ENCODE measurements at regions not wholly inside any gene's neighbourhood (a gene's known extent, or its start where the extent isn't known, plus 50 kb on each side); places are given as distances from the start of the nearest gene placed in this dataset.
"Not testable (repeated sequence)": the region's sequence is repeated elsewhere in the genome, so short reads cannot be mapped to it uniquely, and the experiment has no call there.

- no peaks in the 10 kb centered on the region for H3K36me3 ChIP-seq (ENCODE audit: control insufficient read depth in 5 of 5, insufficient read depth in 5 of 5, low read length in 5 of 5)
- H3K27ac ChIP-seq (ENCODE audit: low read depth, low read length) = no peak overlapping the region
- no peaks in the 10 kb centered on the region for H3K27me3 ChIP-seq (ENCODE audit: control insufficient read depth in 5 of 5, insufficient read depth in 4 of 5, low read length in 5 of 5)
- no peaks in the 10 kb centered on the region for H3K4me1 ChIP-seq (ENCODE audit: control insufficient read depth in 5 of 5, insufficient read depth in 5 of 5, low read length in 5 of 5)
- H3K9me3 ChIP-seq (ENCODE audit: control insufficient read depth in 5 of 5, low read length in 5 of 5) = no peaks in the 10 kb centered on the region
- no peak overlapping the region for H3K4me3 ChIP-seq (ENCODE audit: low read depth in 1 of 5, low read length in 5 of 5)
- H3K9ac ChIP-seq (ENCODE audit: low read length in 5 of 5) = no peak overlapping the region
These were observed 112.5 kb upstream of the HIVEP1 start for GRCh38 chr6:11899645-11900044.

- Histone ChIP-seq H3K4me3 (ENCODE audit: low read depth in 1 of 5, low read length in 5 of 5) (no peak overlapping the region), H3K9me3 (ENCODE audit: control insufficient read depth in 5 of 5, low read length in 5 of 5) (peaks cover 0 to 7% (median 0%) of the 10 kb centered on the region in 5 donors), H3K9ac (ENCODE audit: low read length in 5 of 5) (no peak overlapping the region), H3K4me1 (ENCODE audit: control insufficient read depth in 5 of 5, insufficient read depth in 5 of 5, low read length in 5 of 5) (no peaks in the 10 kb centered on the region), H3K27me3 (ENCODE audit: control insufficient read depth in 5 of 5, insufficient read depth in 4 of 5, low read length in 5 of 5) (no peaks in the 10 kb centered on the region), H3K36me3 (ENCODE audit: control insufficient read depth in 5 of 5, insufficient read depth in 5 of 5, low read length in 5 of 5) (no peaks in the 10 kb centered on the region), H3K27ac (ENCODE audit: low read depth, low read length) (no peak overlapping the region)
These were observed 115.6 kb upstream of the ADTRP start for GRCh38 chr6:11894212-11894611.

GRCh38 chr6:11891547-11891946, 112.9 kb upstream of the ADTRP start:
- no peak overlapping the region for H3K4me3 ChIP-seq (ENCODE audit: low read depth in 1 of 5, low read length in 5 of 5)
- H3K27ac ChIP-seq (ENCODE audit: low read depth, low read length) = no peak overlapping the region
- no peaks in the 10 kb centered on the region for H3K36me3 ChIP-seq (ENCODE audit: control insufficient read depth in 5 of 5, insufficient read depth in 5 of 5, low read length in 5 of 5)
- no peak overlapping the region for H3K9ac ChIP-seq (ENCODE audit: low read length in 5 of 5)
- H3K9me3 ChIP-seq (ENCODE audit: control insufficient read depth in 5 of 5, low read length in 5 of 5) = peaks cover 0 to 7% (median 0%) of the 10 kb centered on the region in 5 donors
- no peaks in the 10 kb centered on the region for H3K27me3 ChIP-seq (ENCODE audit: control insufficient read depth in 5 of 5, insufficient read depth in 4 of 5, low read length in 5 of 5)
- H3K4me1 ChIP-seq (ENCODE audit: control insufficient read depth in 5 of 5, insufficient read depth in 5 of 5, low read length in 5 of 5) = no peaks in the 10 kb centered on the region

- H3K27me3 ChIP-seq (ENCODE audit: control insufficient read depth in 5 of 5, insufficient read depth in 4 of 5, low read length in 5 of 5) = no peaks in the 10 kb centered on the region
- H3K9me3 ChIP-seq (ENCODE audit: control insufficient read depth in 5 of 5, low read length in 5 of 5) = peaks cover 0 to 7% (median 0%) of the 10 kb centered on the region in 5 donors
- no peak overlapping the region for H3K4me3 ChIP-seq (ENCODE audit: low read depth in 1 of 5, low read length in 5 of 5)
- H3K27ac ChIP-seq (ENCODE audit: low read depth, low read length) = no peak overlapping the region
- H3K4me1 ChIP-seq (ENCODE audit: control insufficient read depth in 5 of 5, insufficient read depth in 5 of 5, low read length in 5 of 5) = no peaks in the 10 kb centered on the region
- no peak overlapping the region for H3K9ac ChIP-seq (ENCODE audit: low read length in 5 of 5)
- no peaks in the 10 kb centered on the region for H3K36me3 ChIP-seq (ENCODE audit: control insufficient read depth in 5 of 5, insufficient read depth in 5 of 5, low read length in 5 of 5)
These were observed 112.2 kb upstream of the ADTRP start for GRCh38 chr6:11890849-11891248.

- H3K9ac ChIP-seq (ENCODE audit: low read length in 5 of 5) = no peak overlapping the region
- no peaks in the 10 kb centered on the region for H3K27me3 ChIP-seq (ENCODE audit: control insufficient read depth in 5 of 5, insufficient read depth in 4 of 5, low read length in 5 of 5)
- H3K4me3 ChIP-seq (ENCODE audit: low read depth in 1 of 5, low read length in 5 of 5) = no peak overlapping the region
- H3K27ac ChIP-seq (ENCODE audit: low read depth, low read length) = no peak overlapping the region
- H3K9me3 ChIP-seq (ENCODE audit: control insufficient read depth in 5 of 5, low read length in 5 of 5) = peaks cover 0 to 7% (median 0%) of the 10 kb centered on the region in 5 donors
- no peaks in the 10 kb centered on the region for H3K4me1 ChIP-seq (ENCODE audit: control insufficient read depth in 5 of 5, insufficient read depth in 5 of 5, low read length in 5 of 5)
- no peaks in the 10 kb centered on the region for H3K36me3 ChIP-seq (ENCODE audit: control insufficient read depth in 5 of 5, insufficient read depth in 5 of 5, low read length in 5 of 5)
These were observed 111.6 kb upstream of the ADTRP start for GRCh38 chr6:11890209-11890608.

GRCh38 chr6:11889572-11889971, 111.0 kb upstream of the ADTRP start:
- no peak overlapping the region for H3K9ac ChIP-seq (ENCODE audit: low read length in 5 of 5)
- H3K27ac ChIP-seq (ENCODE audit: low read depth, low read length) = no peak overlapping the region
- H3K36me3 ChIP-seq (ENCODE audit: control insufficient read depth in 5 of 5, insufficient read depth in 5 of 5, low read length in 5 of 5) = no peaks in the 10 kb centered on the region
- no peaks in the 10 kb centered on the region for H3K4me1 ChIP-seq (ENCODE audit: control insufficient read depth in 5 of 5, insufficient read depth in 5 of 5, low read length in 5 of 5)
- H3K4me3 ChIP-seq (ENCODE audit: low read depth in 1 of 5, low read length in 5 of 5) = no peak overlapping the region
- peaks cover 0 to 7% (median 0%) of the 10 kb centered on the region in 5 donors for H3K9me3 ChIP-seq (ENCODE audit: control insufficient read depth in 5 of 5, low read length in 5 of 5)
- no peaks in the 10 kb centered on the region for H3K27me3 ChIP-seq (ENCODE audit: control insufficient read depth in 5 of 5, insufficient read depth in 4 of 5, low read length in 5 of 5)

GRCh38 chr6:11888727-11889126, 110.1 kb upstream of the ADTRP start:
- Histone ChIP-seq H3K4me1 (ENCODE audit: control insufficient read depth in 5 of 5, insufficient read depth in 5 of 5, low read length in 5 of 5) (no peaks in the 10 kb centered on the region), H3K27ac (ENCODE audit: low read depth, low read length) (no peak overlapping the region), H3K27me3 (ENCODE audit: control insufficient read depth in 5 of 5, insufficient read depth in 4 of 5, low read length in 5 of 5) (no peaks in the 10 kb centered on the region), H3K9me3 (ENCODE audit: control insufficient read depth in 5 of 5, low read length in 5 of 5) (peaks cover 0 to 7% (median 0%) of the 10 kb centered on the region in 5 donors), H3K4me3 (ENCODE audit: low read depth in 1 of 5, low read length in 5 of 5) (no peak overlapping the region), H3K36me3 (ENCODE audit: control insufficient read depth in 5 of 5, insufficient read depth in 5 of 5, low read length in 5 of 5) (no peaks in the 10 kb centered on the region), H3K9ac (ENCODE audit: low read length in 5 of 5) (no peak overlapping the region)

GRCh38 chr6:11885159-11885558, 106.6 kb upstream of the ADTRP start:
- H3K9ac ChIP-seq (ENCODE audit: low read length in 5 of 5) = no peak overlapping the region
- H3K27ac ChIP-seq (ENCODE audit: low read depth, low read length) = no peak overlapping the region
- no peaks in the 10 kb centered on the region for H3K27me3 ChIP-seq (ENCODE audit: control insufficient read depth in 5 of 5, insufficient read depth in 4 of 5, low read length in 5 of 5)
- H3K36me3 ChIP-seq (ENCODE audit: control insufficient read depth in 5 of 5, insufficient read depth in 5 of 5, low read length in 5 of 5) = no peaks in the 10 kb centered on the region
- H3K4me3 ChIP-seq (ENCODE audit: low read depth in 1 of 5, low read length in 5 of 5) = no peak overlapping the region
- H3K4me1 ChIP-seq (ENCODE audit: control insufficient read depth in 5 of 5, insufficient read depth in 5 of 5, low read length in 5 of 5) = no peaks in the 10 kb centered on the region
- no peaks in the 10 kb centered on the region for H3K9me3 ChIP-seq (ENCODE audit: control insufficient read depth in 5 of 5, low read length in 5 of 5)

GRCh38 chr6:11883471-11883870, 104.9 kb upstream of the ADTRP start:
- not testable (repeated sequence) for H3K4me3 ChIP-seq (ENCODE audit: low read depth in 1 of 5, low read length in 5 of 5); H3K36me3 ChIP-seq (ENCODE audit: control insufficient read depth in 5 of 5, insufficient read depth in 5 of 5, low read length in 5 of 5); H3K9ac ChIP-seq (ENCODE audit: low read length in 5 of 5); H3K27ac ChIP-seq (ENCODE audit: low read depth, low read length); H3K27me3 ChIP-seq (ENCODE audit: control insufficient read depth in 5 of 5, insufficient read depth in 4 of 5, low read length in 5 of 5); H3K4me1 ChIP-seq (ENCODE audit: control insufficient read depth in 5 of 5, insufficient read depth in 5 of 5, low read length in 5 of 5); H3K9me3 ChIP-seq (ENCODE audit: control insufficient read depth in 5 of 5, low read length in 5 of 5)

GRCh38 chr6:11880156-11880555, 101.6 kb upstream of the ADTRP start:
- H3K36me3 ChIP-seq (ENCODE audit: control insufficient read depth in 5 of 5, insufficient read depth in 5 of 5, low read length in 5 of 5); H3K27ac ChIP-seq (ENCODE audit: low read depth, low read length); H3K27me3 ChIP-seq (ENCODE audit: control insufficient read depth in 5 of 5, insufficient read depth in 4 of 5, low read length in 5 of 5); H3K4me1 ChIP-seq (ENCODE audit: control insufficient read depth in 5 of 5, insufficient read depth in 5 of 5, low read length in 5 of 5); H3K9me3 ChIP-seq (ENCODE audit: control insufficient read depth in 5 of 5, low read length in 5 of 5); H3K4me3 ChIP-seq (ENCODE audit: low read depth in 1 of 5, low read length in 5 of 5); H3K9ac ChIP-seq (ENCODE audit: low read length in 5 of 5): not testable (repeated sequence)

GRCh38 chr6:11878735-11879134, 100.1 kb upstream of the ADTRP start:
- Histone ChIP-seq H3K9ac (ENCODE audit: low read length in 5 of 5) (no peak overlapping the region), H3K4me1 (ENCODE audit: control insufficient read depth in 5 of 5, insufficient read depth in 5 of 5, low read length in 5 of 5) (no peaks in the 10 kb centered on the region), H3K9me3 (ENCODE audit: control insufficient read depth in 5 of 5, low read length in 5 of 5) (no peaks in the 10 kb centered on the region), H3K4me3 (ENCODE audit: low read depth in 1 of 5, low read length in 5 of 5) (no peak overlapping the region), H3K36me3 (ENCODE audit: control insufficient read depth in 5 of 5, insufficient read depth in 5 of 5, low read length in 5 of 5) (no peaks in the 10 kb centered on the region), H3K27me3 (ENCODE audit: control insufficient read depth in 5 of 5, insufficient read depth in 4 of 5, low read length in 5 of 5) (no peaks in the 10 kb centered on the region), H3K27ac (ENCODE audit: low read depth, low read length) (no peak overlapping the region)
